Testis (tissue), 2 donors: ENCODE measurements at regions not wholly inside any gene's neighbourhood (a gene's known extent, or its start where the extent isn't known, plus 50 kb on each side); places are given as distances from the start of the nearest gene placed in this dataset.

ENCODE experiments used
- POLR2A ChIP-seq: fragments of 450-650 bp; IDR thresholded peaks from one replicate; pipeline ENCODE4 v1.6.1; 2017; ENCODE audit warnings: antibody characterized with exemption, mild to moderate bottlenecking, moderate library complexity
- TF ChIP-seq, protein P1 (sequence below), 3 experiments: fragments of 450-650 bp in 2 of 3; fragments of 200-600 bp in 1 of 3; sonication (generic) in 1 of 3; IDR thresholded peaks; one replicate each; pipeline ENCODE4 v1.5.1; 2016 to 2019; ENCODE audit warnings: antibody characterized with exemption in 3 of 3, mild to moderate bottlenecking in 2 of 3, moderate library complexity in 1 of 3

DNA sequence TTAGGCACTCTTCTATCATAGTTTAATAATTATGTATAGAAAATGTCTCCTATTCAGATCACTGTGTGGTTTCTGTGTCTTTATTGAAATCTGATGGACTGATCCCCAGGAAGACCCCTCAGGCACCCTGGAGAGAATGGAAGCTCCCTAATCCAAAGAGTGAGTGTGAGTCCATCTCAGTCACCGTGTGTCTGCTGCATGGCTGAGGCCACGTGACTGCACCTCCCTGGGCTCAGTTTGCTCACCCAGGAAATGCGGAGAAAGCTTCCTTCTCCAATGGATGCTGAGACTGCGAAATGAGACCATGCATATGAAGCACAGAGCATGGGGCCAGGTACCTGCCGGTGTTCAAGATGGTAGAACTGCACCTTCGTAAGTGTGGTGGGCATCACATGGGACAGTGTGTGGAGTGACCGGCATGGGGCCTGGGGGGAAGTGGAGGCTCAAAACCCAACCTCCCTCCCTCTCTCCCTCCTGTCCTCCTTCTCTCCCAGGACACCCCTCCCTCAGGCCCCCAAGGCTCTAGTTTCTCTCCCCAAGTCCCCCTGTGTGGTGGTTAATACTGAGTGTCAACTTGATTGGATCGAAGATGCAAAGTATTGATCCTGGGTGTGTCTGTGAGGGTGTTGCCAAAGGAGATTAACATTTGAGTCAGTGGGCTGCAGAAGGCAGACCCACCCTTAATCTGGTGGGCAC is 557.5 kb downstream of the PTPRU start:
- TF ChIP-seq POLR2A: no peak
- TF ChIP-seq, protein P1, sequence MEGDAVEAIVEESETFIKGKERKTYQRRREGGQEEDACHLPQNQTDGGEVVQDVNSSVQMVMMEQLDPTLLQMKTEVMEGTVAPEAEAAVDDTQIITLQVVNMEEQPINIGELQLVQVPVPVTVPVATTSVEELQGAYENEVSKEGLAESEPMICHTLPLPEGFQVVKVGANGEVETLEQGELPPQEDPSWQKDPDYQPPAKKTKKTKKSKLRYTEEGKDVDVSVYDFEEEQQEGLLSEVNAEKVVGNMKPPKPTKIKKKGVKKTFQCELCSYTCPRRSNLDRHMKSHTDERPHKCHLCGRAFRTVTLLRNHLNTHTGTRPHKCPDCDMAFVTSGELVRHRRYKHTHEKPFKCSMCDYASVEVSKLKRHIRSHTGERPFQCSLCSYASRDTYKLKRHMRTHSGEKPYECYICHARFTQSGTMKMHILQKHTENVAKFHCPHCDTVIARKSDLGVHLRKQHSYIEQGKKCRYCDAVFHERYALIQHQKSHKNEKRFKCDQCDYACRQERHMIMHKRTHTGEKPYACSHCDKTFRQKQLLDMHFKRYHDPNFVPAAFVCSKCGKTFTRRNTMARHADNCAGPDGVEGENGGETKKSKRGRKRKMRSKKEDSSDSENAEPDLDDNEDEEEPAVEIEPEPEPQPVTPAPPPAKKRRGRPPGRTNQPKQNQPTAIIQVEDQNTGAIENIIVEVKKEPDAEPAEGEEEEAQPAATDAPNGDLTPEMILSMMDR (IDR thresholded peaks at IDR 0.05): no peak
